ENCODE measurements at regions not wholly inside any gene's neighbourhood (a gene's known extent, or its start where the extent isn't known, plus 50 kb on each side); places are given as distances from the start of the nearest gene placed in this dataset.

DNA sequence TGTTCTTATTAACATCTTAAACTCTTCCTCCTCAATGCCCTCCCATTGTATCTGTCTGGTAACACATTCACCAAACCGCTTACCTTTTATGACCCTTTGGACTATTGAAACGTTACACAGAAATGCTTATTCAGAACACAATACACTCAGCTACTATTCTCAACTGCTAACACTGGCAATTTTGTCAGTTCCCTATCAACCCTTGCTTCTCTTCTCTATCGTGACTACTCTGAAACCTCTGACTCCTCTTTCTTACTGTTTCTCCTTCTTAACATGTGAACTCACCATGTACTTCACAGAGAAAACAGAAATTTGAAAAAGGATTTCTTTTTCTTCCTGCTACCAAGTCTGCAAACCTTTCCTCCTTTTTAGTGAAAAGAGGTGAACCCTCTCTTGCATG is 232.9 kb upstream of the GPR149 start:
- Histone ChIP-seq H3K4me1 (ENCODE audit: insufficient read depth, low read length) (no peaks in the 10 kb centered on the region), H3K9ac (ENCODE audit: low read length) (no peak overlapping the region), H3K27me3 (ENCODE audit: insufficient read depth, low read length) (no peaks in the 10 kb centered on the region), H3K4me2 (ENCODE audit: low read length) (no peak overlapping the region), H3K36me3 (ENCODE audit: insufficient read depth, low read length) (no peaks in the 10 kb centered on the region), H3K4me3 (ENCODE audit: insufficient read depth, low read depth, low read length) (no peak overlapping the region), H3K79me2 (ENCODE audit: insufficient read depth, low read length) (no peaks in the 10 kb centered on the region), H2AFZ (ENCODE audit: low read depth, low read length) (no peak overlapping the region), H3K9me3 (ENCODE audit: insufficient read depth, low read depth, low read length) (no peaks in the 10 kb centered on the region), H4K20me1 (ENCODE audit: insufficient read depth, low read length) (no peaks in the 10 kb centered on the region), H3K27ac (ENCODE audit: low read depth, low read length) (no peak overlapping the region)
- Mint-ChIP-seq H3K36me3 (ENCODE audit: low read depth, unreplicated experiment) (no peaks in the 10 kb centered on the region), H3K9me3 (ENCODE audit: unreplicated experiment) (no peaks in the 10 kb centered on the region), H3K4me1 (ENCODE audit: low read depth, unreplicated experiment) (no peaks in the 10 kb centered on the region), H3K4me3 (ENCODE audit: unreplicated experiment) (no peak overlapping the region), H3K27ac (ENCODE audit: unreplicated experiment) (no peak overlapping the region), H3K27me3 (ENCODE audit: low read depth, unreplicated experiment) (no peaks in the 10 kb centered on the region)
- no peak for TF ChIP-seq CTCF (IDR thresholded peaks at IDR 0.05; ENCODE audit: insufficient read depth, low read depth, low read length)
- no peak for TF ChIP-seq EZH2 (IDR thresholded peaks at IDR 0.05; ENCODE audit: insufficient read depth, low read length)
- no peak for DNase-seq (ENCODE audit: low read depth)
- FAIRE-seq: no peak

DNA sequence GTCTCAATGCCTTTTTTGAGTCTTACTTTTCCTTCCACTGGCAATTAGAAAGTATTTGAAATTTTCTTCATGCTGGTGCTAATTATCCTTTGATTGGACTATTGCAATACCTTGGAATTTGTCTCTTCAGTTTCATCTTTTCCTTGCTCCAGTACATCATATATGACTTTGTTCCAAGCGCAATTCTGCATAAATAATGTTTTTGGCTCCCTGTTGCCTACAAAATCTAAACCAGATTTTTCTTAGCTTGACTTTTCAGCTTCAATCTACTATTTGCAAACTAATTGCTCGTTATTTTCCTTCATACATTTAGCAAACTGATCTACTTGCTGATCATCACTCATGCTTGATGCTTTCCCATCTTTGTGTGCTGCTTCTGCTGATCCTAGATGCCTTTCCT is 230.8 kb upstream of the GPR149 start:
- Histone ChIP-seq H3K4me3 (ENCODE audit: insufficient read depth, low read depth, low read length) (no peak overlapping the region), H3K79me2 (ENCODE audit: insufficient read depth, low read length) (no peaks in the 10 kb centered on the region), H2AFZ (ENCODE audit: low read depth, low read length) (no peak overlapping the region), H3K4me1 (ENCODE audit: insufficient read depth, low read length) (no peaks in the 10 kb centered on the region), H4K20me1 (ENCODE audit: insufficient read depth, low read length) (no peaks in the 10 kb centered on the region), H3K4me2 (ENCODE audit: low read length) (no peak overlapping the region), H3K27ac (ENCODE audit: low read depth, low read length) (no peak overlapping the region), H3K36me3 (ENCODE audit: insufficient read depth, low read length) (no peaks in the 10 kb centered on the region), H3K27me3 (ENCODE audit: insufficient read depth, low read length) (no peaks in the 10 kb centered on the region), H3K9me3 (ENCODE audit: insufficient read depth, low read depth, low read length) (no peaks in the 10 kb centered on the region), H3K9ac (ENCODE audit: low read length) (no peak overlapping the region)
- no peak overlapping the region for H3K4me3 Mint-ChIP-seq (ENCODE audit: unreplicated experiment)
- DNase-seq (ENCODE audit: low read depth) (no peak), FAIRE-seq (no peak)
- no peaks in the 10 kb centered on the region for H3K27me3 Mint-ChIP-seq (ENCODE audit: low read depth, unreplicated experiment)
- no peaks in the 10 kb centered on the region for H3K9me3 Mint-ChIP-seq (ENCODE audit: unreplicated experiment)
- H3K36me3 Mint-ChIP-seq (ENCODE audit: low read depth, unreplicated experiment): no peaks in the 10 kb centered on the region
- TF ChIP-seq CTCF (IDR thresholded peaks at IDR 0.05; ENCODE audit: insufficient read depth, low read depth, low read length): no peak
- TF ChIP-seq EZH2 (IDR thresholded peaks at IDR 0.05; ENCODE audit: insufficient read depth, low read length): no peak
- peaks cover 9% of the 10 kb centered on the region for H3K4me1 Mint-ChIP-seq (ENCODE audit: low read depth, unreplicated experiment)
- H3K27ac Mint-ChIP-seq (ENCODE audit: unreplicated experiment): no peak overlapping the region

DNA sequence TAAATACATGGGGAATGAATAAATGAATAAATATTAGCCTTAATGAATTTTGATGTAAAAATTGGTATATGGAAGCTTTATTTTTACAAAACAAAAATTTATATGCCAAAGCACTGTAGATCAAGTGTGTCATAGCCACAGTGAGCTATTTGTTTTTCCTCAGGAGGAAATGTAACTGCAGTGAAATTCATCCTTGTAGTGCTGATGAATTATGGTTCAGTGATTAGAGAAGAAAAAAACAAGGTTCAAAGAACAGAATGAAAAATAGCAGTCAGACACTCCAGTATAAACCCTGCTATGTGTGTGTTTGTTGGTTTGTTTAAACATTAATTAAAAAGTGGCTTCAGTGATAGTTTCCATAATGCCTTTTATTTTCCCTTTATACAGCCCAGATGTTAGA is 228.0 kb upstream of the GPR149 start:
- H3K36me3 ChIP-seq (ENCODE audit: insufficient read depth, low read length): no peaks in the 10 kb centered on the region
- H3K27me3 ChIP-seq (ENCODE audit: insufficient read depth, low read length): no peaks in the 10 kb centered on the region
- H3K4me2 ChIP-seq (ENCODE audit: low read length): no peak overlapping the region
- no peaks in the 10 kb centered on the region for H4K20me1 ChIP-seq (ENCODE audit: insufficient read depth, low read length)
- H3K79me2 ChIP-seq (ENCODE audit: insufficient read depth, low read length): no peaks in the 10 kb centered on the region
- H3K4me3 Mint-ChIP-seq (ENCODE audit: unreplicated experiment): no peak overlapping the region
- H3K9ac ChIP-seq (ENCODE audit: low read length): no peak overlapping the region
- no peaks in the 10 kb centered on the region for H3K4me1 ChIP-seq (ENCODE audit: insufficient read depth, low read length)
- H3K4me3 ChIP-seq (ENCODE audit: insufficient read depth, low read depth, low read length): no peak overlapping the region
- H2AFZ ChIP-seq (ENCODE audit: low read depth, low read length): no peak overlapping the region
- no peaks in the 10 kb centered on the region for H3K27me3 Mint-ChIP-seq (ENCODE audit: low read depth, unreplicated experiment)
- no peak for TF ChIP-seq EZH2 (IDR thresholded peaks at IDR 0.05; ENCODE audit: insufficient read depth, low read length)
- TF ChIP-seq CTCF (IDR thresholded peaks at IDR 0.05; ENCODE audit: insufficient read depth, low read depth, low read length): no peak
- H3K4me1 Mint-ChIP-seq (ENCODE audit: low read depth, unreplicated experiment): peaks cover 16% of the 10 kb centered on the region
- no peak overlapping the region for H3K27ac ChIP-seq (ENCODE audit: low read depth, low read length)
- H3K27ac Mint-ChIP-seq (ENCODE audit: unreplicated experiment): no peak overlapping the region
- DNase-seq (ENCODE audit: low read depth) (no peak), FAIRE-seq (no peak)
- H3K9me3 ChIP-seq (ENCODE audit: insufficient read depth, low read depth, low read length): no peaks in the 10 kb centered on the region
- no peaks in the 10 kb centered on the region for H3K9me3 Mint-ChIP-seq (ENCODE audit: unreplicated experiment)
- no peaks in the 10 kb centered on the region for H3K36me3 Mint-ChIP-seq (ENCODE audit: low read depth, unreplicated experiment)

Measured in astrocyte (in vitro differentiated cells and primary cell).